Fibroblast of lung (primary cell): ENCODE measurements at regions not wholly inside any gene's neighbourhood (a gene's known extent, or its start where the extent isn't known, plus 50 kb on each side); places are given as distances from the start of the nearest gene placed in this dataset.

Experiments
- EZH2 ChIP-seq: IDR thresholded peaks from 2 replicates; pipeline ENCODE4 v1.5.1; 2012; ENCODE audit warnings: low read length, control low read depth, mild to moderate bottlenecking; ENCODE audit errors: missing control alignments
- TF ChIP-seq, protein P1 (sequence below), 2 donors: IDR thresholded peaks in 1 of 2; conservative IDR thresholded peaks in 1 of 2; 1 replicate in 1 of 2; 2 replicates in 1 of 2; pipeline ENCODE4 v1.5.1; 2011 to 2012; ENCODE audit warnings: low read length in 2 of 2, control low read depth in 1 of 2, inconsistent platforms in 1 of 2, low read depth in 1 of 2, mild to moderate bottlenecking in 1 of 2

DNA sequence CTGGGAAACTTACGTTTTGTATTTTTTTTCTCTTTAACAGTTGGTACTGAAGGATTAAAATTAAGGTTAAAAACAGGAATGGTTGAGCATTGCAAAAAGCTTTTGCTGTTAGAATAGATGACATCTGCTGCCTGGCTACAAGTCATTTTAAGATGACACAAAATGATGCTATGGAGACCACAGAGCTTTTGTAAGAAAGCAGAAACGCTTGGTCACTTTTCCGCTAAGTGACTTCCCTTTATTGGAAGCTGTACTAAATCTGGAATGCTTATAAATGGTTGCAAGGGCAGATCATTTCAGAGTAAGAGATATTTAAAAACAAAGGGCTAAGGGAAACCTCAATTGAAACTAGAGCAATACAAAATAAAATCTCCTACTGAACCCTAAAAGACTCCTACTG is 544.0 kb downstream of the STK39 start:
- TF ChIP-seq, protein P1, sequence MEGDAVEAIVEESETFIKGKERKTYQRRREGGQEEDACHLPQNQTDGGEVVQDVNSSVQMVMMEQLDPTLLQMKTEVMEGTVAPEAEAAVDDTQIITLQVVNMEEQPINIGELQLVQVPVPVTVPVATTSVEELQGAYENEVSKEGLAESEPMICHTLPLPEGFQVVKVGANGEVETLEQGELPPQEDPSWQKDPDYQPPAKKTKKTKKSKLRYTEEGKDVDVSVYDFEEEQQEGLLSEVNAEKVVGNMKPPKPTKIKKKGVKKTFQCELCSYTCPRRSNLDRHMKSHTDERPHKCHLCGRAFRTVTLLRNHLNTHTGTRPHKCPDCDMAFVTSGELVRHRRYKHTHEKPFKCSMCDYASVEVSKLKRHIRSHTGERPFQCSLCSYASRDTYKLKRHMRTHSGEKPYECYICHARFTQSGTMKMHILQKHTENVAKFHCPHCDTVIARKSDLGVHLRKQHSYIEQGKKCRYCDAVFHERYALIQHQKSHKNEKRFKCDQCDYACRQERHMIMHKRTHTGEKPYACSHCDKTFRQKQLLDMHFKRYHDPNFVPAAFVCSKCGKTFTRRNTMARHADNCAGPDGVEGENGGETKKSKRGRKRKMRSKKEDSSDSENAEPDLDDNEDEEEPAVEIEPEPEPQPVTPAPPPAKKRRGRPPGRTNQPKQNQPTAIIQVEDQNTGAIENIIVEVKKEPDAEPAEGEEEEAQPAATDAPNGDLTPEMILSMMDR (conservative IDR thresholded peaks at IDR 0.05 in 1 of 2, IDR thresholded peaks at IDR 0.05 in 1 of 2; ENCODE audit: low read depth in 1 of 2, low read length in 2 of 2) = no peak
- TF ChIP-seq EZH2 = no peak
